ENCODE measurements at regions not wholly inside any gene's neighbourhood (a gene's known extent, or its start where the extent isn't known, plus 50 kb on each side); places are given as distances from the start of the nearest gene placed in this dataset.

- DNase-seq (no peak), ATAC-seq (no peak)
- no peaks in the 10 kb centered on the region for H3K4me1 ChIP-seq (ENCODE audit: low read depth)
- TF ChIP-seq CTCF (IDR thresholded peaks at IDR 0.05): no peak
- no peak overlapping the region for H3K4me3 ChIP-seq
- intact Hi-C loops (cut with DNase I, micrococcal nuclease): no loop called here
- no peaks in the 10 kb centered on the region for H3K9me3 ChIP-seq
- H3K36me3 ChIP-seq (ENCODE audit: low read depth): no peaks in the 10 kb centered on the region
Measured at GRCh38 chr16:66226762-66227161, 139.7 kb upstream of the CDH5 start.

GRCh38 chr16:66225696-66226095 lies 140.8 kb upstream of the CDH5 start:
- no peak for DNase-seq
- no peaks in the 10 kb centered on the region for H3K9me3 ChIP-seq
- no peak for ATAC-seq
- H3K36me3 ChIP-seq (ENCODE audit: low read depth): no peaks in the 10 kb centered on the region
- intact Hi-C loops (cut with DNase I, micrococcal nuclease): no loop called here
- TF ChIP-seq CTCF (IDR thresholded peaks at IDR 0.05): no peak
- H3K4me3 ChIP-seq: no peak overlapping the region
- H3K4me1 ChIP-seq (ENCODE audit: low read depth): no peaks in the 10 kb centered on the region

GRCh38 chr16:66224626-66225025 lies 141.9 kb upstream of the CDH5 start:
- DNase-seq (no peak), ATAC-seq (no peak)
- Histone ChIP-seq H3K4me3 (no peak overlapping the region), H3K4me1 (ENCODE audit: low read depth) (no peaks in the 10 kb centered on the region), H3K36me3 (ENCODE audit: low read depth) (no peaks in the 10 kb centered on the region), H3K9me3 (no peaks in the 10 kb centered on the region)
- TF ChIP-seq CTCF (IDR thresholded peaks at IDR 0.05): no peak
- intact Hi-C loops (cut with DNase I, micrococcal nuclease): no loop called here

GRCh38 chr16:66224186-66224585 lies 142.3 kb upstream of the CDH5 start:
- no peaks in the 10 kb centered on the region for H3K4me1 ChIP-seq (ENCODE audit: low read depth)
- ATAC-seq (no peak), DNase-seq (no peak)
- H3K4me3 ChIP-seq: no peak overlapping the region
- no peaks in the 10 kb centered on the region for H3K36me3 ChIP-seq (ENCODE audit: low read depth)
- intact Hi-C loops (cut with DNase I, micrococcal nuclease): no loop called here
- no peak for TF ChIP-seq CTCF (IDR thresholded peaks at IDR 0.05)
- H3K9me3 ChIP-seq: no peaks in the 10 kb centered on the region

GRCh38 chr16:66223176-66223780 lies 143.2 kb upstream of the CDH5 start:
- intact Hi-C loops (cut with DNase I, micrococcal nuclease): no loop called here
- Histone ChIP-seq H3K4me3 (no peak overlapping the region), H3K4me1 (ENCODE audit: low read depth) (no peaks in the 10 kb centered on the region), H3K36me3 (ENCODE audit: low read depth) (no peaks in the 10 kb centered on the region), H3K9me3 (no peaks in the 10 kb centered on the region)
- no peak for TF ChIP-seq CTCF (IDR thresholded peaks at IDR 0.05)
- DNase-seq (no peak), ATAC-seq (no peak)

- TF ChIP-seq CTCF (IDR thresholded peaks at IDR 0.05): no peak
- intact Hi-C loops (cut with DNase I, micrococcal nuclease): no loop called here
- no peak overlapping the region for H3K4me3 ChIP-seq
- H3K36me3 ChIP-seq (ENCODE audit: low read depth): no peaks in the 10 kb centered on the region
- DNase-seq (no peak), ATAC-seq (no peak)
- H3K4me1 ChIP-seq (ENCODE audit: low read depth): no peaks in the 10 kb centered on the region
- H3K9me3 ChIP-seq: no peaks in the 10 kb centered on the region
Measured at GRCh38 chr16:66222756-66223155, 143.7 kb upstream of the CDH5 start.
